Colonic mucosa (tissue), 4 donors: ENCODE measurements at regions not wholly inside any gene's neighbourhood (a gene's known extent, or its start where the extent isn't known, plus 50 kb on each side); places are given as distances from the start of the nearest gene placed in this dataset.

Source experiments
- DNase-seq: peaks from one replicate; pipeline ENCODE4 v3.0.0-alpha.2; 2020
- H3K27ac ChIP-seq: fragments of 200-600 bp; one replicate; pipeline ENCODE4 v1.8.0; 2021
- H3K27me3 ChIP-seq: fragments of 200-600 bp; one replicate; pipeline ENCODE4 v1.8.0; 2021
- H3K36me3 ChIP-seq: fragments of 200-600 bp; one replicate; pipeline ENCODE4 v1.8.0; 2021
- H3K4me1 ChIP-seq: fragments of 200-600 bp; one replicate; pipeline ENCODE4 v1.8.0; 2021; ENCODE audit warnings: mild to moderate bottlenecking
- H3K4me3 ChIP-seq: fragments of 200-600 bp; one replicate; pipeline ENCODE4 v1.8.0; 2021
- H3K9ac ChIP-seq, 2 donors: one replicate each; pipeline ENCODE4 v1.7.0; 2013; ENCODE audit warnings: control low read depth in 2 of 2, low read depth in 2 of 2, low read length in 2 of 2
- H3K9me3 ChIP-seq: fragments of 200-600 bp; one replicate; pipeline ENCODE4 v1.8.0; 2021
- intact Hi-C: fragments of 100-400 bp; cut with DNase I; formaldehyde crosslinking; loops from one replicate; pipeline ENCODE4 v1.14.1; 2022
- TF ChIP-seq, protein P1 (sequence below): fragments of 200-600 bp; IDR thresholded peaks from one replicate; pipeline ENCODE4 v1.8.0; 2022; ENCODE audit warnings: antibody characterized with exemption, mild to moderate bottlenecking
- donor health status: healthy.
- donor health status: DM: no; HTN: no; CAD: no.
- donor health status: DM: no; HTN: no; CAD: no.

DNA sequence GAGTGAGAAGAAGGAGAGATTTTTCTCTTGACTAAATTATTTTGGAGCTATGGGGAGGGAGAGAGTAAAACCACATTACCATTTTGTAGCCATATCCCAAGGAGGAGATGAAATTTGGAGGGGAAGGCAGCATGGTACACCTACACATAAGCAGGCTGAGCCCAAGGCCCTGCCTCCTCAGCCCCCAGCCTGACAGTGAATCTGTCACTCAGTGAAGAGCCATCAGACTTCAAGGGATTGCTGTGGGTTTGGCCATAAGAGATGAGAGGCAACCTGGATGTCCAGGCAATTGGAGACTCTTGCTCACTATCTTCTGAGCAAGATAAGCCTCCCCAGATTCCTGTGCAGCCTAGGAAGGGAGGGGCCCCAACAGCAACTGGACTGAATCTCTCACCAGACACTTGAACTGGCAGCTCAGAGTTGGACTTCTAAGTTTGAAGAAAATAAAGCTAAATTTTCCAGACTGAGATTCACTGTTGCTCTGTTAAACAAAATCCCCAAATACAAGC lies 216.6 kb downstream of the SEMA6A start:
- intact Hi-C loops = no loop called here
- Histone ChIP-seq H3K4me3 (no peak overlapping the region), H3K27ac (no peak overlapping the region), H3K27me3 (no peaks in the 10 kb centered on the region), H3K9me3 (no peaks in the 10 kb centered on the region), H3K4me1 (no peaks in the 10 kb centered on the region), H3K9ac (no peak overlapping the region), H3K36me3 (no peaks in the 10 kb centered on the region)
- DNase-seq = no peak
- TF ChIP-seq, protein P1, sequence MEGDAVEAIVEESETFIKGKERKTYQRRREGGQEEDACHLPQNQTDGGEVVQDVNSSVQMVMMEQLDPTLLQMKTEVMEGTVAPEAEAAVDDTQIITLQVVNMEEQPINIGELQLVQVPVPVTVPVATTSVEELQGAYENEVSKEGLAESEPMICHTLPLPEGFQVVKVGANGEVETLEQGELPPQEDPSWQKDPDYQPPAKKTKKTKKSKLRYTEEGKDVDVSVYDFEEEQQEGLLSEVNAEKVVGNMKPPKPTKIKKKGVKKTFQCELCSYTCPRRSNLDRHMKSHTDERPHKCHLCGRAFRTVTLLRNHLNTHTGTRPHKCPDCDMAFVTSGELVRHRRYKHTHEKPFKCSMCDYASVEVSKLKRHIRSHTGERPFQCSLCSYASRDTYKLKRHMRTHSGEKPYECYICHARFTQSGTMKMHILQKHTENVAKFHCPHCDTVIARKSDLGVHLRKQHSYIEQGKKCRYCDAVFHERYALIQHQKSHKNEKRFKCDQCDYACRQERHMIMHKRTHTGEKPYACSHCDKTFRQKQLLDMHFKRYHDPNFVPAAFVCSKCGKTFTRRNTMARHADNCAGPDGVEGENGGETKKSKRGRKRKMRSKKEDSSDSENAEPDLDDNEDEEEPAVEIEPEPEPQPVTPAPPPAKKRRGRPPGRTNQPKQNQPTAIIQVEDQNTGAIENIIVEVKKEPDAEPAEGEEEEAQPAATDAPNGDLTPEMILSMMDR = no peak

DNA sequence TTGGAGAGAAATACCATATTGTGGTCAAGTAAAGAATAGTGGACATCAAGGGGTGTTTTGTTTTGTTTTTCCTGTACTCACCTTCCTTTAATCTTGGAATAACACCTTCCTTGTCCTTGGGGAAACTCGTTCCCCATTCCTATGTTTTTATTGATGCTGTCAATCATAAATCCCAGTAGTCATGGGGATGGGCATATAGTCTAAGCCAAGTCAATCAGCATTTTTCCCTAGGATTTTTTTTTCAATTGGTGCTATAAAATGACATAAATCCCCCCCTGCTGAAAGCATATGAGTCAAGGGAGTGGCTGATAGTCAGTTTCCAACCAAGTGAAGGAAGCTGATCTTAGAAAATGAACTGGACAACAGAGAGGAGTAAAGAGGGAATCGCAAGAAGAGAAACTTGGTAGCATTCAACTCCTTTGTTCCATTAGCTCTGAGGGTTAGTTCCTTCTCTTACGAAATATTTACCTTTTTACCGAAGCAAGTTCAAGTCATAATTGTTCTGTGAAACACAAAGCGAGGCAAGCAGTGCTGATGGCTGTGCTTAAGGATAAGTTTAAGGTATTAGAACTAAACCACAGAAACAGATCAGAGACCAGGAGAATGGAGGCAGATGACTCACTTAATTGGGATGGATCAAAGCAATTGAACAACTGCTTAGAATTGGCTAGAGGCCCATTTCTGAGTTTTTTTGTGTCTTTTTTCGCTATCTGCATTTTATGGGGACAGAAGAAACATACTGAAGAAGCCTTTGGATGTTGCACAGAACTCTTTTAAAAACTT lies 218.6 kb downstream of the SEMA6A start:
- intact Hi-C loops = no loop called here
- H3K27ac ChIP-seq = no peak overlapping the region
- DNase-seq = no peak
- H3K4me3 ChIP-seq = no peak overlapping the region
- no peaks in the 10 kb centered on the region for H3K36me3 ChIP-seq
- no peaks in the 10 kb centered on the region for H3K9me3 ChIP-seq
- no peaks in the 10 kb centered on the region for H3K4me1 ChIP-seq
- TF ChIP-seq, protein P1 = no peak
- H3K27me3 ChIP-seq = no peaks in the 10 kb centered on the region
- H3K9ac ChIP-seq = no peak overlapping the region

DNA sequence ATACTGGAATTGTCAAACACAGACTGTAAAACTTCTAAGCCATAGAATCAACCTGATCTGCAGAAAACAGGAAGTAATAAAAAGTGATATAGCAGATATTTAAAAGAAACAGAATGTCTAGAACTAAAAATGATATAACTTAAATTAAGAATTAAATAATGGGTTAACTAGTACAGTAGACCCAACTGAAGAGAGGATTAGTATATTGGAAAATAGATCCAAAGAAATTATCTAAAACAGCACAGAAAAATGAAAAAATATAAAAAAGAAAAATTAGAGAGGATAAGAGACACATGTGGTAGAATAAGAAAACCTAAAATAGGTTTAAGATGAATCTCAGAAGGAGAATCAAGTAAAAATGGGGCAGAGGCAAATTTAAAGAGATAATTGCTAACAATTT lies 219.9 kb downstream of the SEMA6A start:
- TF ChIP-seq, protein P1 = no peak
- no peak for DNase-seq
- H3K4me3 ChIP-seq = no peak overlapping the region
- H3K36me3 ChIP-seq = no peaks in the 10 kb centered on the region
- H3K27ac ChIP-seq = no peak overlapping the region
- H3K9ac ChIP-seq = no peak overlapping the region
- H3K9me3 ChIP-seq = no peaks in the 10 kb centered on the region
- no peaks in the 10 kb centered on the region for H3K27me3 ChIP-seq
- no peaks in the 10 kb centered on the region for H3K4me1 ChIP-seq
- intact Hi-C loops = no loop called here

DNA sequence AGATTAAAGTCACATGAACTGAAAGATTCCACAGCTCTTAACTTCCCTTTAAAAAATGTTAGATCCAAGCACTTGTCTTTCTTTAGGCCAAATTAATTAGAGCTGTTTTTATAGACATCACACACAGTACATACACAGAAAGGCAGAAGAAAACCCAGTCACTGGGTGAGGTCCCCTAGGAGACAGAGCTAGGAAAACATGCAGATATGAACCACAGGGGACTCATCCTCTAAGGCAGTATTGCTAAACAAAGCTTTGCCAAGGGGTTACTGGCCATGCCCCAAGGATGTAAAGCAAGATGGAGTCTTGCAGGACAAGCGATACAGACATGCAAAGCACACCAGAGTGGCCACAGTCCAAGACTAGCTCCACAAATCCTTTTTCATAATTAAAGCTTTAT lies 227.0 kb downstream of the SEMA6A start:
- no peaks in the 10 kb centered on the region for H3K36me3 ChIP-seq
- H3K9me3 ChIP-seq = no peaks in the 10 kb centered on the region
- H3K9ac ChIP-seq = no peak overlapping the region
- H3K4me1 ChIP-seq = no peaks in the 10 kb centered on the region
- intact Hi-C loops = no loop called here
- H3K27ac ChIP-seq = no peak overlapping the region
- no peak overlapping the region for H3K4me3 ChIP-seq
- DNase-seq = no peak
- TF ChIP-seq, protein P1 = no peak
- no peaks in the 10 kb centered on the region for H3K27me3 ChIP-seq

DNA sequence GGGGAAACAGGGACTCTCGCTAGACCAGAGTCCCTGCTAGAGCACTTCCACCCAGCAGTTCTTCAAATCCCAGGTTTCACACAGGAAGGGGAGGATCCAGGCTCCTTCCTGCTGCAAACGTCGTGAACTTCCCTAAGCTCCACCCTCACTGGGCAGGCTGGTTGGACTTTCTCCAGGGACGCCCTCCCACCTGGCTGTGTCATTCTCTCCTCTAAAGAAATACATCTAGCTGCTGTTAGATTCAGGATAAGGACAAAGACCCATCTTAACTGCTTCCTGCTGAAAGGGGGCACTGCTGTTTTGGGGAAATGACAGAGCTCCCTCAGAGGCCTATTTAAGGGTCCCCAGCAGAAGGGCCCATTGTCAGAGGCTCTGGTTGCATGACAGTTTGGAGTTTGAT lies 230.7 kb downstream of the SEMA6A start:
- H3K4me1 ChIP-seq = no peaks in the 10 kb centered on the region
- no peak overlapping the region for H3K4me3 ChIP-seq
- no peak overlapping the region for H3K27ac ChIP-seq
- H3K27me3 ChIP-seq = no peaks in the 10 kb centered on the region
- H3K9me3 ChIP-seq = no peaks in the 10 kb centered on the region
- intact Hi-C loops = no loop called here
- no peak overlapping the region for H3K9ac ChIP-seq
- TF ChIP-seq, protein P1 = no peak
- DNase-seq = no peak
- no peaks in the 10 kb centered on the region for H3K36me3 ChIP-seq
